ENCODE measurements at regions not wholly inside any gene's neighbourhood (a gene's known extent, or its start where the extent isn't known, plus 50 kb on each side); places are given as distances from the start of the nearest gene placed in this dataset.

DNA sequence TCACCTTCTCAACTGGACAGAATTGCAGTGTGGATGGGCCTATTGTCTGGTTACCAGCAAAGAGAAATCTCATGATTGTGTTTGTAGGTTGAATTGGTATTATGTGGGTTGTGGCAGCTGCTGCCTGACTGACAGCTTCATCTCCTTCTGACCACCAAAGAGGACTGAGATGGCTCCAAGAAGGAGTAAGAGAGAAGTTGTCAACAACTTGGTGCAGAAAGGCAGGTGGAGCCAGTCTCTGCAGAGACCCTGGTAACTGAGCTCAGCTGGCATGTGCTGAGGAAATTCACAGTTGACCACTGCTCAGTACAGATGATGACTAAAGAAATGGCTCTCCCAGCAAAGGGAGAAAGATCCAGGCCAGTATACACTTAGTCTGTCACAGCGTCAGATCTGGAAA is 240.0 kb upstream of the AMIGO2 start:
- no peaks in the 10 kb centered on the region for H4K20me1 ChIP-seq (ENCODE audit: insufficient read depth, low read length)
- no peaks in the 10 kb centered on the region for H3K9me3 ChIP-seq (ENCODE audit: control insufficient read depth, insufficient read depth, low read length)
- H3K23ac ChIP-seq (ENCODE audit: low read depth, low read length) = no peak overlapping the region
- whole genome bisulfite sequencing, 2 experiments (ENCODE audit: extremely low coverage in 2 of 2, insufficient read length in 1 of 2) = no CpG with 5 or more reads among the region's 1 CpG
- POLR2A ChIA-PET (ENCODE audit: unreplicated experiment) = interaction anchor here (0.6 kb wide), 1 partner anchor 79 kb away, joined by 3 read pairs; no protein-coding TSS in a partner anchor
- no peaks in the 10 kb centered on the region for H3K79me1 ChIP-seq (ENCODE audit: low read depth in 1 of 2, low read length in 2 of 2)
- H3K4ac ChIP-seq (ENCODE audit: low read depth, low read length) = no peak overlapping the region
- H3K56ac ChIP-seq (ENCODE audit: extremely low read depth, insufficient read depth, low read length) = no peak overlapping the region
- no peak overlapping the region for H3K9ac ChIP-seq (ENCODE audit: low read depth, low read length)
- intact Hi-C loops (cut with micrococcal nuclease) (no loop called here), in situ Hi-C loops (cut with MboI; ENCODE audit: low sequenced_read_pairs) (no loop called here), dilution Hi-C loops (cut with HindIII; ENCODE audit: low sequenced_read_pairs, unreplicated experiment) (no loop called here)
- no peak overlapping the region for H4K5ac ChIP-seq (ENCODE audit: low read depth, low read length)
- H3K14ac ChIP-seq (replicated peaks; ENCODE audit: low read depth, low read length) = no peak overlapping the region
- no peak overlapping the region for H2BK120ac ChIP-seq (ENCODE audit: low read depth, low read length)
- H3K18ac ChIP-seq (ENCODE audit: low read depth, low read length) = no peak overlapping the region
- CTCF ChIA-PET = no interaction called here
- no peak for DNase-seq
- H3K4me2 ChIP-seq (ENCODE audit: low read depth, low read length) = no peak overlapping the region
- H2AFZ ChIP-seq (replicated peaks; ENCODE audit: low read length, poor library complexity) = no peak overlapping the region
- BruUV-seq (replicated peaks) = no TSS peak
- H3K4me1 ChIP-seq (ENCODE audit: control insufficient read depth, insufficient read depth, low read length) = no peaks in the 10 kb centered on the region
- no peak overlapping the region for H2BK20ac ChIP-seq (ENCODE audit: low read depth, low read length)
- no peak for TF ChIP-seq SMC3 (IDR thresholded peaks at IDR 0.05; ENCODE audit: low read depth, low read length)
- no peak for TF ChIP-seq RFX5 (IDR thresholded peaks at IDR 0.05; ENCODE audit: low read depth, low read length)
- TF ChIP-seq MAFK (IDR thresholded peaks at IDR 0.05; ENCODE audit: low read depth, low read length) = no peak
- no peak for TF ChIP-seq CEBPB (IDR thresholded peaks at IDR 0.05; ENCODE audit: low read depth, low read length)
- TF ChIP-seq FOS (IDR thresholded peaks at IDR 0.05; ENCODE audit: low read depth, low read length) = no peak
- TF ChIP-seq RCOR1 (IDR thresholded peaks at IDR 0.05; ENCODE audit: insufficient replicate concordance, low read length) = no peak
- TF ChIP-seq, protein P1, sequence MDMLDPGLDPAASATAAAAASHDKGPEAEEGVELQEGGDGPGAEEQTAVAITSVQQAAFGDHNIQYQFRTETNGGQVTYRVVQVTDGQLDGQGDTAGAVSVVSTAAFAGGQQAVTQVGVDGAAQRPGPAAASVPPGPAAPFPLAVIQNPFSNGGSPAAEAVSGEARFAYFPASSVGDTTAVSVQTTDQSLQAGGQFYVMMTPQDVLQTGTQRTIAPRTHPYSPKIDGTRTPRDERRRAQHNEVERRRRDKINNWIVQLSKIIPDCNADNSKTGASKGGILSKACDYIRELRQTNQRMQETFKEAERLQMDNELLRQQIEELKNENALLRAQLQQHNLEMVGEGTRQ (IDR thresholded peaks at IDR 0.05; ENCODE audit: low read depth, low read length) = no peak
- TF ChIP-seq, protein P2, sequence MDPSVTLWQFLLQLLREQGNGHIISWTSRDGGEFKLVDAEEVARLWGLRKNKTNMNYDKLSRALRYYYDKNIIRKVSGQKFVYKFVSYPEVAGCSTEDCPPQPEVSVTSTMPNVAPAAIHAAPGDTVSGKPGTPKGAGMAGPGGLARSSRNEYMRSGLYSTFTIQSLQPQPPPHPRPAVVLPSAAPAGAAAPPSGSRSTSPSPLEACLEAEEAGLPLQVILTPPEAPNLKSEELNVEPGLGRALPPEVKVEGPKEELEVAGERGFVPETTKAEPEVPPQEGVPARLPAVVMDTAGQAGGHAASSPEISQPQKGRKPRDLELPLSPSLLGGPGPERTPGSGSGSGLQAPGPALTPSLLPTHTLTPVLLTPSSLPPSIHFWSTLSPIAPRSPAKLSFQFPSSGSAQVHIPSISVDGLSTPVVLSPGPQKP (IDR thresholded peaks at IDR 0.05; ENCODE audit: borderline replicate concordance, low read depth, low read length) = no peak
- TF ChIP-seq RAD21 (IDR thresholded peaks at IDR 0.05; ENCODE audit: low read length) = no peak
- no peak for TF ChIP-seq MXI1 (IDR thresholded peaks at IDR 0.05; ENCODE audit: borderline replicate concordance, low read depth, low read length)
- TF ChIP-seq BHLHE40 (IDR thresholded peaks at IDR 0.05; ENCODE audit: low read depth, low read length) = no peak
- TF ChIP-seq NFE2L2 (IDR thresholded peaks at IDR 0.05; ENCODE audit: low read depth, low read length) = no peak
- no peak for TF ChIP-seq MAZ (IDR thresholded peaks at IDR 0.05; ENCODE audit: borderline replicate concordance, low read depth, low read length)
- TF ChIP-seq, protein P3, sequence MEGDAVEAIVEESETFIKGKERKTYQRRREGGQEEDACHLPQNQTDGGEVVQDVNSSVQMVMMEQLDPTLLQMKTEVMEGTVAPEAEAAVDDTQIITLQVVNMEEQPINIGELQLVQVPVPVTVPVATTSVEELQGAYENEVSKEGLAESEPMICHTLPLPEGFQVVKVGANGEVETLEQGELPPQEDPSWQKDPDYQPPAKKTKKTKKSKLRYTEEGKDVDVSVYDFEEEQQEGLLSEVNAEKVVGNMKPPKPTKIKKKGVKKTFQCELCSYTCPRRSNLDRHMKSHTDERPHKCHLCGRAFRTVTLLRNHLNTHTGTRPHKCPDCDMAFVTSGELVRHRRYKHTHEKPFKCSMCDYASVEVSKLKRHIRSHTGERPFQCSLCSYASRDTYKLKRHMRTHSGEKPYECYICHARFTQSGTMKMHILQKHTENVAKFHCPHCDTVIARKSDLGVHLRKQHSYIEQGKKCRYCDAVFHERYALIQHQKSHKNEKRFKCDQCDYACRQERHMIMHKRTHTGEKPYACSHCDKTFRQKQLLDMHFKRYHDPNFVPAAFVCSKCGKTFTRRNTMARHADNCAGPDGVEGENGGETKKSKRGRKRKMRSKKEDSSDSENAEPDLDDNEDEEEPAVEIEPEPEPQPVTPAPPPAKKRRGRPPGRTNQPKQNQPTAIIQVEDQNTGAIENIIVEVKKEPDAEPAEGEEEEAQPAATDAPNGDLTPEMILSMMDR (conservative IDR thresholded peaks at IDR 0.05; ENCODE audit: low read depth, low read length) = no peak
- no peak for ATAC-seq (ENCODE audit: low read depth)
- no peak overlapping the region for H3K4me3 ChIP-seq (ENCODE audit: insufficient read depth, low read depth, low read length)
- no peak overlapping the region for H4K91ac ChIP-seq (ENCODE audit: insufficient read depth, low read depth, low read length)
- H2AK9ac ChIP-seq (replicated peaks; ENCODE audit: low read depth, low read length, poor library complexity) = no peak overlapping the region
- H4K8ac ChIP-seq (ENCODE audit: low read depth in 2 of 2, low read length in 2 of 2) = no peak overlapping the region
- no peak overlapping the region for H2BK5ac ChIP-seq (ENCODE audit: low read depth, low read length, poor library complexity, severe bottlenecking)
- no peaks in the 10 kb centered on the region for H3K36me3 ChIP-seq (ENCODE audit: control insufficient read depth, insufficient read depth, low read length)
- H3K27ac ChIP-seq (ENCODE audit: insufficient read depth, low read length) = no peak overlapping the region
- H2AK5ac ChIP-seq (ENCODE audit: low read depth, low read length) = no peak overlapping the region
- no peaks in the 10 kb centered on the region for H3K27me3 ChIP-seq (ENCODE audit: control insufficient read depth, insufficient read depth, low read length)
- no peaks in the 10 kb centered on the region for H3K9me1 ChIP-seq (ENCODE audit: insufficient read depth, low read length)
- no peak overlapping the region for H2BK15ac ChIP-seq (ENCODE audit: low read depth, low read length)
